ENCODE measurements at regions not wholly inside any gene's neighbourhood (a gene's known extent, or its start where the extent isn't known, plus 50 kb on each side); places are given as distances from the start of the nearest gene placed in this dataset.

- TF ChIP-seq CTCF (conservative IDR thresholded peaks at IDR 0.05 in 1 of 2, IDR thresholded peaks at IDR 0.05 in 1 of 2; ENCODE audit: extremely low read depth in 1 of 2, insufficient read depth in 1 of 2, low read depth in 1 of 2, low read length in 2 of 2), result no peak
- no peak for TF ChIP-seq EZH2 (IDR thresholded peaks at IDR 0.05; ENCODE audit: borderline replicate concordance, low read length)
Measured at GRCh38 chr18:29377346-29377745, 1200.4 kb upstream of the CDH2 start.

All from mammary epithelial cell (primary cell).